Caco-2 (cell line): ENCODE measurements at regions not wholly inside any gene's neighbourhood (a gene's known extent, or its start where the extent isn't known, plus 50 kb on each side); places are given as distances from the start of the nearest gene placed in this dataset.
"Not testable (repeated sequence)": the region's sequence is repeated elsewhere in the genome, so short reads cannot be mapped to it uniquely, and the experiment has no call there.

Source experiments
- BruUV-seq: library from RNA; stranded (reverse); fragments of 400-500 nt; replicated peaks from 2 replicates; lab custom pipeline; 2021; lab: Mats Ljungman, UMichigan
- CTCF ChIA-PET: fragments of 300-600 bp; sonication (Branson Sonifier 250); formaldehyde crosslinking; loops from one replicate; lab custom pipeline; 2022; ENCODE audit warnings: antibody characterized with exemption; lab: Charles Lee
- POLR2A ChIA-PET: fragments of 300-600 bp; sonication (Branson Sonifier 250); formaldehyde crosslinking; loops from one replicate; lab custom pipeline; 2022; ENCODE audit warnings: antibody characterized with exemption; lab: Charles Lee
- DNase-seq, 2 experiments: peaks; one replicate each; pipeline versions ENCODE4 v3.0.0 to v3.0.0-alpha.2; 2020 to 2022
- H3K27me3 ChIP-seq: replicated peaks from 2 replicates; pipeline ENCODE4 v1.6.0; 2011; ENCODE audit warnings: low read length; ENCODE audit not compliant: control insufficient read depth, insufficient read depth
- H3K36me3 ChIP-seq: 2 replicates; pipeline ENCODE4 v1.5.1; 2011; ENCODE audit warnings: low read length; ENCODE audit not compliant: control insufficient read depth, insufficient read depth
- H3K4me1 ChIP-seq: fragments of 250-450 bp; sonication (Bioruptor Pico); 2 replicates; pipeline ENCODE4 v1.5.1; 2020; ENCODE audit warnings: mild to moderate bottlenecking
- H3K4me3 ChIP-seq: 2 replicates; pipeline ENCODE4 v1.5.1; 2011; ENCODE audit warnings: low read depth, mild to moderate bottlenecking, control low read depth, low read length
- H3K9me3 ChIP-seq: fragments of 250-450 bp; sonication (Bioruptor Pico); 2 replicates; pipeline ENCODE4 v1.5.1; 2020; ENCODE audit warnings: mild to moderate bottlenecking, moderate library complexity
- H3K27ac Mint-ChIP-seq: one replicate; pipeline ENCODE4 v1.8.0; 2022; ENCODE audit warnings: mixed read lengths; ENCODE audit not compliant: unreplicated experiment
- H3K27me3 Mint-ChIP-seq: one replicate; pipeline ENCODE4 v1.8.0; 2022; ENCODE audit warnings: mixed read lengths; ENCODE audit not compliant: insufficient read depth, unreplicated experiment
- H3K36me3 Mint-ChIP-seq: one replicate; pipeline ENCODE4 v1.8.0; 2022; ENCODE audit warnings: mild to moderate bottlenecking, mixed read lengths; ENCODE audit not compliant: insufficient read depth, unreplicated experiment
- H3K4me1 Mint-ChIP-seq: one replicate; pipeline ENCODE4 v1.8.0; 2022; ENCODE audit warnings: low read depth, mixed read lengths; ENCODE audit not compliant: unreplicated experiment
- H3K4me3 Mint-ChIP-seq: one replicate; pipeline ENCODE4 v1.8.0; 2022; ENCODE audit warnings: mild to moderate bottlenecking, moderate library complexity, mixed read lengths; ENCODE audit not compliant: unreplicated experiment
- H3K9me3 Mint-ChIP-seq: one replicate; pipeline ENCODE4 v1.8.0; 2022; ENCODE audit warnings: mixed read lengths; ENCODE audit not compliant: unreplicated experiment
- intact Hi-C: fragments of 100-400 bp; cut with micrococcal nuclease; formaldehyde crosslinking; loops from one replicate; pipeline ENCODE4 v1.10.0; 2022; ENCODE audit not compliant: unreplicated experiment
- TF ChIP-seq, protein P1 (sequence below), 2 experiments: fragments of 200-600 bp in 1 of 2; IDR thresholded peaks; 1 replicate in 1 of 2; 2 replicates in 1 of 2; pipeline versions ENCODE4 v1.5.1 to v1.8.0; 2011 to 2022; ENCODE audit warnings: antibody characterized with exemption in 1 of 2, control low read depth in 1 of 2, inconsistent platforms in 1 of 2, low read depth in 1 of 2, low read length in 1 of 2, mild to moderate bottlenecking in 1 of 2, moderate library complexity in 1 of 2; ENCODE audit not compliant: insufficient read depth in 1 of 2, severe bottlenecking in 1 of 2, unreplicated experiment in 1 of 2

DNA sequence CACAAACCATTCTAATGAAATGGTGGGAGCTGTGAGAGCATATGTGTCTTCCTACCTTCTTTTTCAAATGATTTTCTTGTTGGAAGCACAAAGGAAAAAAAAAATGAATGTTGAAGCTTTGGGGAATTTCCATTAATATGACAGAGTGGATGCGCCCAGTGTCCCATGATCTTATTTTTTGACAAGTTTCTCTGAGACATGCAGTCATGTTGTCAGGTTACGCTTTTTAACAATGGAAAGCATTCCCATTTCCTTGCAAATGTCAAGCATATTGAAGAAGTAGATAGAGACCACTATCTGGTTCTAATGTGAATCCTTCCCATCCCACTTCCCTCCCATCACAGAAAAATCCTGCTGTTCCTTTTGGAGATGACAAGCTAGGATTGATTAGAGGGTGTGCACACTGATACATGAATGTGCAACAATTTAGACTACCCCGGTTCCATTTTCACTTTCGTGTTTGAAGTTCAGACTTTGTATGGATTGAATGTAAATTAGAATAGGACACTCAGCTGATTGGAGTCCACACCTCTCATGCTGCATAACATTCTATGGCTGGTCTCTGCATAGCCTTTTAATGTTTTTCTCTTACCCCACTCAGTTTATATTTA lies 919.4 kb downstream of the TLE4 start:
- TF ChIP-seq, protein P1, sequence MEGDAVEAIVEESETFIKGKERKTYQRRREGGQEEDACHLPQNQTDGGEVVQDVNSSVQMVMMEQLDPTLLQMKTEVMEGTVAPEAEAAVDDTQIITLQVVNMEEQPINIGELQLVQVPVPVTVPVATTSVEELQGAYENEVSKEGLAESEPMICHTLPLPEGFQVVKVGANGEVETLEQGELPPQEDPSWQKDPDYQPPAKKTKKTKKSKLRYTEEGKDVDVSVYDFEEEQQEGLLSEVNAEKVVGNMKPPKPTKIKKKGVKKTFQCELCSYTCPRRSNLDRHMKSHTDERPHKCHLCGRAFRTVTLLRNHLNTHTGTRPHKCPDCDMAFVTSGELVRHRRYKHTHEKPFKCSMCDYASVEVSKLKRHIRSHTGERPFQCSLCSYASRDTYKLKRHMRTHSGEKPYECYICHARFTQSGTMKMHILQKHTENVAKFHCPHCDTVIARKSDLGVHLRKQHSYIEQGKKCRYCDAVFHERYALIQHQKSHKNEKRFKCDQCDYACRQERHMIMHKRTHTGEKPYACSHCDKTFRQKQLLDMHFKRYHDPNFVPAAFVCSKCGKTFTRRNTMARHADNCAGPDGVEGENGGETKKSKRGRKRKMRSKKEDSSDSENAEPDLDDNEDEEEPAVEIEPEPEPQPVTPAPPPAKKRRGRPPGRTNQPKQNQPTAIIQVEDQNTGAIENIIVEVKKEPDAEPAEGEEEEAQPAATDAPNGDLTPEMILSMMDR (IDR thresholded peaks at IDR 0.05; ENCODE audit: insufficient read depth in 1 of 2, low read depth in 1 of 2, low read length in 1 of 2, severe bottlenecking in 1 of 2, unreplicated experiment in 1 of 2), result no peak
- no TSS peak for BruUV-seq
- POLR2A ChIA-PET, result no interaction called here
- no peak overlapping the region for H3K27ac Mint-ChIP-seq
- DNase-seq, result no peak
- no peaks in the 10 kb centered on the region for H3K27me3 Mint-ChIP-seq
- Histone ChIP-seq H3K4me1 (no peaks in the 10 kb centered on the region), H3K9me3 (no peaks in the 10 kb centered on the region), H3K4me3 (no peak overlapping the region), H3K36me3 (no peaks in the 10 kb centered on the region), H3K27me3 (no peaks in the 10 kb centered on the region)
- H3K9me3 Mint-ChIP-seq, result no peaks in the 10 kb centered on the region
- no peak overlapping the region for H3K4me3 Mint-ChIP-seq
- H3K36me3 Mint-ChIP-seq, result no peaks in the 10 kb centered on the region
- intact Hi-C loops, result no loop called here
- H3K4me1 Mint-ChIP-seq, result no peaks in the 10 kb centered on the region
- CTCF ChIA-PET, result no interaction called here

DNA sequence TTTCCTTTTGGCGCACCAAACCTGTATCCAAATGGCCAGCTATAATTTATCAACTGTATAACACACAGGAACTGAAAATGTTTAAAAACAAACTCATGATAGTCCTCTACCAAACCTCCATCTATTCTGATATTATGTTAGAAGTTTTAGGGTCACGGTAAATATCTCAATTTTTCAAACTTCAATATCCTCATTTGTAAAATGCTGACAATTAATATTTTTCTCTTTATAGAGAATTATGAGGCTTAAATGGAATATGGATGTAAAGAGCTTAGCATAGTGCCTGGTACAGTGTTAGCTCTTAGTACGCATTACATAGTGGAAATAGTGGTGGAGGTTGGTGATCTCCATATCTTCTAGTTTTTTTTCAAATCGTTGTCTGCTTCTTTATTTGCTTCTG lies 917.6 kb downstream of the TLE4 start:
- no peaks in the 10 kb centered on the region for H3K36me3 Mint-ChIP-seq
- H3K9me3 Mint-ChIP-seq, result no peaks in the 10 kb centered on the region
- no peaks in the 10 kb centered on the region for H3K4me1 ChIP-seq
- H3K4me1 Mint-ChIP-seq, result no peaks in the 10 kb centered on the region
- ChIA-PET POLR2A (no interaction called here), CTCF (no interaction called here)
- no peak overlapping the region for H3K27ac Mint-ChIP-seq
- no peaks in the 10 kb centered on the region for H3K27me3 Mint-ChIP-seq
- intact Hi-C loops, result no loop called here
- H3K9me3 ChIP-seq, result no peaks in the 10 kb centered on the region
- no peak for DNase-seq
- TF ChIP-seq, protein P1 (IDR thresholded peaks at IDR 0.05; ENCODE audit: insufficient read depth in 1 of 2, low read depth in 1 of 2, low read length in 1 of 2, severe bottlenecking in 1 of 2, unreplicated experiment in 1 of 2), result no peak
- H3K4me3 ChIP-seq, result no peak overlapping the region
- H3K36me3 ChIP-seq, result no peaks in the 10 kb centered on the region
- no TSS peak for BruUV-seq
- no peaks in the 10 kb centered on the region for H3K27me3 ChIP-seq
- no peak overlapping the region for H3K4me3 Mint-ChIP-seq

DNA sequence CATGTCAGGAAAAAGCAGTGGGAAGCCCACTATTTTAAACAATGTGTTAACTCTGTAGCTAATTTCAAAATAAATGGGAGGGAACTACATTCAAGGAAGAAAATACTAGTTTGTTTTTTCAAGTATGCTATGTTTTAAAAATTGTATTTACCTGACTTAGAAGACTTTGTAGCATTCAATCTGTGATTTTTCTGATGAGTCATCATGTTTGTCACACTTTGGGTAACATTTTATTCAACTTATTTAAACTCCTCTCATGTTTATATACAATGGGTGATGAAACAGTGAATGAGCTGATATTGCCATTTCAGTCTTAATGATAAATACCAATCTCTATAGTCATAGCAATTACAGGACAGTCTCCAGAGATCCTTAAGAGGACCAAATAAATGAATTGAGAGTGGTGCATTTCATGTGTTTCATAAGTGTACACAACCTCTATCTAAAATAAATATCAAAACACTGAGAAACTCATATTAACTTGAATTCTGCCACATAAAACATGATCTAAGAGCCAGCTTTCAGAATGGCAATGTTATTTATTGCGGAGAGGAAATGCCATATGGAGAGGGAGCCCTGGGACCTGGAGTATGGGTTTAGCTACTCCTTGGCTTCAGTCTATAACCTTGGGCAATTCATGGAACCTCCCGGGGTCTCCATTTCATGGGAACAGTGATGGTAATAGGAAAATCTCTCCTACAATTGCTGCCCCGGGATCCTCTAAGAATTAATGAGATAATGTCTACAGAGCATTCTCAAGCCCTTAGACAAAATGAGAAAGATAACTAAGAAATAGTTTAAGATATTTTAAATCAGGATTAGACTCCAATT lies 913.9 kb downstream of the TLE4 start:
- no TSS peak for BruUV-seq
- Mint-ChIP-seq H3K27me3 (no peaks in the 10 kb centered on the region), H3K36me3 (no peaks in the 10 kb centered on the region), H3K9me3 (no peaks in the 10 kb centered on the region), H3K4me1 (no peaks in the 10 kb centered on the region), H3K27ac (no peak overlapping the region), H3K4me3 (no peak overlapping the region)
- no peak overlapping the region for H3K4me3 ChIP-seq
- POLR2A ChIA-PET, result no interaction called here
- DNase-seq, result no peak
- CTCF ChIA-PET, result no interaction called here
- TF ChIP-seq, protein P1 (IDR thresholded peaks at IDR 0.05; ENCODE audit: insufficient read depth in 1 of 2, low read depth in 1 of 2, low read length in 1 of 2, severe bottlenecking in 1 of 2, unreplicated experiment in 1 of 2), result no peak
- H3K9me3 ChIP-seq, result no peaks in the 10 kb centered on the region
- no peaks in the 10 kb centered on the region for H3K36me3 ChIP-seq
- no peaks in the 10 kb centered on the region for H3K27me3 ChIP-seq
- no peaks in the 10 kb centered on the region for H3K4me1 ChIP-seq
- intact Hi-C loops, result no loop called here

DNA sequence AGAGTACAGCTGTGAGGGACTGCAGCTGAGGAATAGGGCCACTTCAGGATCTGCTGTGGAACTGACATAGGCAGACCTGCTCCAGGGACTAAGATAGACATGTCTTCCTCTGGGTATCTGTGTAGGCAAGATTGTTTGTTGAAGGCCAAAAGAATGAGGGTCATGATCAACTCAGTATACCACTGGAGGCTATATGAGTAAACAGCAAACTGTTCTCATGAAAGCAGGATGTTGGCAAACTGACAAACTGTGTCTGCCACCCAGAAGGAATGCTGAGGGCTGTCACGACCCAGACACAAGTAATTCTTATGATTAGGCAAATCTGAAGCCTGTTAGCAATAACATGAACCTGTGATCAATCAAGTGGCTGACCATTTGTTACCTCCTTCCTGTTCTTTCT lies 910.5 kb downstream of the TLE4 start:
- H3K36me3 Mint-ChIP-seq, H3K4me3 ChIP-seq, intact Hi-C loops, H3K27ac Mint-ChIP-seq, BruUV-seq, H3K4me1 Mint-ChIP-seq, H3K4me1 ChIP-seq, H3K36me3 ChIP-seq, CTCF ChIA-PET, H3K9me3 Mint-ChIP-seq, DNase-seq, H3K27me3 ChIP-seq, H3K27me3 Mint-ChIP-seq, H3K4me3 Mint-ChIP-seq, H3K9me3 ChIP-seq, POLR2A ChIA-PET: not testable (repeated sequence)
